ENCODE measurements at regions not wholly inside any gene's neighbourhood (a gene's known extent, or its start where the extent isn't known, plus 50 kb on each side); places are given as distances from the start of the nearest gene placed in this dataset.

DNA sequence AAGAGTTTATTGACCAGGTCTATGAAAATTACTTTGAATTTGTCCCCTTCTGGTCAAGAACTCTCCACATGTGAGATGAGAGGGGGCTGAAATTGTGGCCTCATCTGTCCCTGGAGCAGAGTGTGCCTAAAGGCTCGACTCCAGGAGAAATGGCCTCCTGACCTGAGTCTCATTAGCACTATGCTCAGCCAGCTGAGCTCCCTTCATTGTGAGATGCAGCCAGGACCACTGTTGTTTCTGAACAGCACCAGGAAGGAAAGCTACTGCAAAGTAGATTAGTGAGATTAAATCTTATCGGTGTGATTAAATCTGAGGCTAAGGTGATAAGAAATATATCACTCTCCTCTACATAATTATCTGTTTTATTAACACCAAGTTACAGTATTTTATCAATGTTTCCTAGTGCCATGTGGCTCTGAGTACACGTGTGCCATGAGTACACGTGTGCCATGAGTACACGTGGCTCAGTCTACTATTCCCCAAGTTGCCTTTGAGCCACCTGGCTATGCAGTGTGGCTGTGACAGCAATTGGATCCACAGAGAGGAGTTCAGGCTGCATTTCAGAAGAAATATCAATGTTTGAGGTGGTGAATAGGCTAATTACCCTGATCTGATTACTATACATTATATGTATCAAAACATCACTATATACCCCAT lies 126.9 kb downstream of the IPMK start:
- no peak for DNase-seq

DNA sequence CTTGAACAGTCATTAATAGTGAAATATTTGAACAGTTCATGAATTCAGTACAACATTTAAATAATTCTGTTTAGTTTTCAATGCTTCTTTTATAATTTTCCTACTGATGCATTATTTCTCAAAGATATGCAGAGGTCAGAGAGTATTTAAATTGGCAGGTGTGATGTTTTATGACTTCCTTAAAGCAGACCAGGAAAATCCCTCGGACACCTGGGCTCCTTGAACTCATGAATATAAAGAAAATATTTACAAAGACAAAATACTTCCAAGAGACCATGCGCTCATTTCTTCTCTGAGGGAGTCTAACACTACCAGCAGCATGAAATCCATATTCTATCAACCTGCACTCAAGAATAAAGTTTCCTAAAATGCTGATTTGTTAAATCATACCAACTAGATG lies 127.6 kb downstream of the IPMK start:
- DNase-seq = no peak

DNA sequence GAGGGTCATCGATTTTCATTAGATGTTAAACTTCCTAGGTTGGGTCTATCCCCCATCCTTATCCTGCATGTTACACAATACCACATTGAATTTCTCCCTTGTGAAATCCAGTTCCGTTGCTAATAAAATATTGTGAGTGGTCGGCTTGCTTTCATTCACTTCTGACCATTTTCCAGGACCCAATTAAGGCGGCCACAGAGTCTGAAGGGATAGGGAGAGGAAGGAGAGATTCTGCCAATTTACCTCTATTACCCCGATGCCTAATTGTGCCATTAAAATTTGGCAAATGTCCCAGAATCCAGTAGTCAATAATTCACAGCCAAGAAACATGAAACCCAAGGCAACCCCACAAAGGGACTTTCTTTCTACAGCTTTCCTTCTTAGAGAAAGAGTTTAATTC lies 129.9 kb downstream of the IPMK start:
- DNase-seq = no peak

DNA sequence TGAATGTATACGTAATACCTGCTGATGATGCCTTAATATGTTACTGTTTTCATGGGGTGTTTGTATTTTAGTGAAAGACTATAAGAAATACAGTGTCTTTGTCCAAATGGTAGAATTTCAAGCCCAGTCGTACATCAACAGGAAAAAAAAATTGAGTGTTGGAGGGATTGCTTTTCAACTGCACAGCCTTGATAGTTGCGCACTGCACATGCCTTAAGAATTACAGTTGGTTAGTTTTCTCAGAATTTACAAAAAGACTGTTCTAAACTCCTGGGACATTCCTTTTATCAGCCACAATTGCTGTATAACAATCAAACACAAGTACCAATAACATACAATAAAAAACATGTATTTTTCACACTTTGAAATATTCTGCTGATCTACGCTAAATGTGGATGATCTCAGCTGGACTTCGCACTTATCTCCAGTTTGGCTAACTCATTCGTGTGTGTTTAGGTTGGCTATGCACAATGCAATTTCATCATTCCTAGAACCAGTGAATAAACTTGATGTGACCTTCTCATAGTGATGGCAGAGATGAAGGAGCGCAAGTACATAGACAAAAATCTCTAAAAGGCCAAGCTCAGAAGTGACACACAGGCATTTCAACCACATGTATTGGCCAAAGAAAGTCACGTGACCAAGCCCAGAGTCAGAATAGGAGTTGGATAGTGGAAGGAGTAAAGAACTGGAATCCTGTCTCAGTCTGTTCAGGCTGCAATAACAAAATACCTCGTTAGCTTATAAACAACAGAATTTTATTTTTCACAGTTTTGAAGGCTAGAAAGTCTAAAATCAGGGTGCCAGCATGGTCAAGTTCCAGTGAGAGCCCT lies 152.3 kb downstream of the IPMK start:
- DNase-seq = no peak

DNA sequence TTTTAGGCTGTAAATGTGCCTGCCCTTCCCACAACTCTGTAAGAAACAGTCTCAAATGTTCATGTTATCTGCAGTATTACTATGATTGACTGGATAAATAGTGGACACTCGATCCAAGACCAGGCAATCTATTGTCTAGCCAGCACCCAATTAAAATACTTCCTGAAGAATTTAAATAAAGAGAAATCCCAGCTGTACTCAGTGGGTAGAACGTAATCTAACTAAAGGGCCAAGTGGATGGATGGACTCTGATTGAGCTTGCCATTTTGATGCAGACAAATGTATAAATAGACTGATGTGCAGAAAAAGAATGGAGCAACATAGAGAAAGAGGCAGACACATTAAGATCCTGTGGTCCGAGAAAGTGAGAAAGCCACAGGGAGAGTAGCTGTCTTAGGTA lies 158.0 kb downstream of the IPMK start:
- no peak for DNase-seq

DNA sequence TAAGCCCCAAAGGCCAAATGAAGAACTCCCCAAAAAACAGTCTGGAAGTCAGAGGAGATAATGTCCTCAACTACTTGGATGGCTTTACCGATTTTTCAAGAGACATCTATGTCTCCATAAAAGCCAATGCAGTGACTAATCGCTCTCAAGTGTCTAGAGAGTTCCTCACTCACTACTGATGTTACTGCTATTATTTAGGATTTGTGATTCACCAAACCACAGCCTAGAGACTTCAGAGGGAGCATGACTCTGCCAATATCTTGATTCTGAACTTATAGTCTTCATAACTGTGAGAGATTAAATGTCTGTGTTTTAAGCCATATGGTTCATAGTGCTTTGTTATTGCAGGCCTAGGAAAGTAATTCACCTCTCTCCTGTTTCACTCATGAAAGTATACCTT lies 160.2 kb downstream of the IPMK start:
- no peak for DNase-seq

DNA sequence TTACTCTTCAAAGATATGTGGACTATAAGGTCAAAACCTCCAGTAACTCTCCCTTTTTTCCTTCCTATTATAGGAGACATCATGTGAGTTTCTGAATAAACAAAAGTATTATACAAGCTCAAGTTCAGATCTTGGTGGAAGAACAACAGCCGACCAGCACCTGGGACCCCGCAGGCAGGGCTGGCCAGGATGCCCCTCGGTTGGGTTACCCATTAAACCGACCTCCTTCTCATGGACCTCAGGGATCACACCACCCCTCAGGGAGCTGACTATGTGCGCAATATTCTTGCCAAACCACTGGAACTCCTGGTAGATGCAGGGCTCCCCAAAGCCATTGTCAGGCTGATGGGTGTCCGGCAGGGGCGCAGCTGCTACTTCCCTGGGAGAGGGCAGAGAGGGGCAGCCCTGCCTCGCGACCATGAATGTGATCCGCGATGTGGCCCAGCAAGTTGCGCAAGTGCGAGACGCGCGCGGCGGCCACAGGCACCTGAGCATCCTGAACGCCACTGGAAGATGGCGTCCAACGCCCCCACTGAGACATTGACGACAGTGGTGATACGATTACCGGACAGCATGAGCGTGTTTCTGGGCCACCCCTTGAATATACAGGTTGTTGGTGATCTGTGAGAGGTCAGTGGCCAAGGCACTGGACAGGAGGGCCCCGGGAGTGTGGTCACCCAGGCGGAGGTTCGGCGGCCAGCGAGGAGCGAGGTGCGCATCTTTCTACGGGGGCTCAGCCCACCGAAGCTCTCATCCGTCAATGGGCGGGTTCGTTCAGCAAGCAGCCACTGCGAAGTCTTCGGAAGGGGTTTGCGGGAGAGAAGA lies 161.3 kb downstream of the IPMK start:
- DNase-seq = no peak

DNA sequence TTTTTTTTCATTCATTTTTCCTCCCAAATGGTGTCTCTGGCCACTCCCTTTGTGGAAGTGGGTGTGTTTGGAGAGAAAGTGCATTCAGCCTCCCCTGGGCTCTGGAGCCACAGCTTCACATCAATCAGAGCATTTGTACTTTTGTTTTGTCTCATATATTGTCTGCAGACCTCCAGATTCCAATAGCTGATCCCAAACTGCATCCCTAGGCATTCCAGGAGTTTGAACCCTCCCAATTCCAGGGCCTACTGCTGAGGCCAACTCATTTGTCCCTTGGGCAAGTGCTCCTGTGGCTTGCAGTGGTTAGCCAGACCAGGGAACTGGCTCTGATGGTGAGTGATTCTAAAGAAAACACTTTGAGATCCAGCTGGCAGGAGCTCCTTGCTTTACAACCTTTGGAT lies 163.3 kb downstream of the IPMK start:
- DNase-seq = no peak

DNA sequence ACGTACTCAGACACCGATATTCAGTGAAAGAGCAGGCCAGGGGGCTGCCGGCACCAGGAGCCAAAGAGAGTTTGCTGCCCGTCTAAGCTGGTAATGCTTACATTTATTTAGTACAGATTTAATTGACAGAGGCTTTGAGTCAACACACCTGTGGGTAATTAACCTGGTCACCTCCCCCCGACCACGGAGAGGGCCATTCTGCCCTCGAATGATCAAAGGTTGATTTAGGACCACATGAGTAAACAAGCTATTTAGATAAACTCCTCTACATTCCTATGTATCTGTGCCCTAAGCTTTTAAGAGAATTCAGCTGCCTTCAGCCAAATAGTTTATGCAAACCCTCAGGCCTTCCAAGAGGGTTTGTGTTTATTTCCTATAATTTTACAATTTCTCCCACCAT lies 164.8 kb downstream of the IPMK start:
- no peak for DNase-seq

DNA sequence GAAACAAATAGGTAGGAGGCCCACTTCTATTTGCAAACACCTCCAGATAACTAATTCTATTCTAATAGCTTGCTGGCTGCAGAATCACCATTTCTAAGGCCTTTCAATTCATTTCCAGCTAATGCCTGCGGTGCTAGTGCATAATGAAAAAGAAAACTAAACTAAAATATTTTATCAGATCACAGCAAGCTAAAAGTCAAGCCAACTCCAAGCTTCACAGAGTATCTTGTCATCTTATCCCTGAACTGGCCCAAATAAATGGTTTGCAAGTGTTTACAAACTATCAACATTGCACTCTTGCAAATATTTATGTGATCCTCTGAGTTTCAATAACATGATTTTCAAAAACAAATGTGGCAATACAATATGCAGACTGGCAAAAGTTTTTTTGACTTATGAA lies 166.0 kb downstream of the IPMK start:
- no peak for DNase-seq

DNA sequence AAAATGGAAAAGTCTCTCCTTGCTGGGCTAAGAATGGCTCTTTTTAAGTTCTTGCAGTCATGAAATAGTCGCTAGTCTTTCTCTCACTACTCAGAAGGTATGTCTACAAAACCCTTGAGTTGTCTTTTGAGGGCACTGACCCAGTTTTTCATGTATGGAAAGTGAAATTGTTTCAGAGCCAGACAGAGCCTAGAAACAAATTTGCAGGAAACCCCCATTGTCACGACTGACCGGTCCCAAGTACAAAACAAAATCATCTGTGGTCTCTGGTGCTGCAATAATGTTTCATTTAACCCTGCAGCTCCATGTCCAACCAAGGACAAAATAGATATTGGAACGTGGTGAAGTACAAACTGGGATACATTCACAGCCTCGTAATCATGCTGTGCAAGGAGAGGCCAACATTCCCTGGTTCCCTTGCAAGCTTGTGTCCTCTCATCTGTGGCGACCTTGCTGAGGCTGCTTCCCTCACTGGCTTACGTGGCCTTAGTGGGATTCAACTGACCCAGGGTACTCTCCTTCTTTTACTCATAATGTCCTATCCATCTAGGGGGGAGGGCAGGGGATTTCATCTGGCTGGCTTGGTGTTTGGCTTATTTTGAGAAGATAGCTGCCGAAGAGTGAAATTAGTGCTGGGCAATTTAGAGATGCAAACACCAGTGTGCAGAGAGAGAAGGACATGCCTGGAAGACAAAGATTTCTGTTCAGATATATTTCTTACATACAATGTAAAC lies 172.5 kb downstream of the IPMK start:
- DNase-seq = no peak

DNA sequence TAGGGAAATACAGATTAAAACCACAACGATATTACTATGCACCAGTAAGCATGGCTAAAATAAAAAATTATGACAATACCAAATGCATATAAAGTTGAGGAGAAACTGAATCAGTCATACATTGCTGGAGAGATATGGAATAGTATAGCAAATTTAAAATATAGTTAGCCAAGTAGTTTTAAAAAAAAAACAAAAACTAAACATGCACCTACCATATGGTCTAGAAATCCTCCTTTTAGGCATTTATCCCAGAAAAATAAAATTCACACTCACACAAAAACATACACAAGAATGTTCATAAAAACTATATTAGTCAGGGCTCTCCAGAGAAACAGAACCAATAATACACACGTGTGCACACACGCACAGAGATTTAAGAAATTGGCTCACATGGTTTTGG lies 175.8 kb downstream of the IPMK start:
- no peak for DNase-seq

DNA sequence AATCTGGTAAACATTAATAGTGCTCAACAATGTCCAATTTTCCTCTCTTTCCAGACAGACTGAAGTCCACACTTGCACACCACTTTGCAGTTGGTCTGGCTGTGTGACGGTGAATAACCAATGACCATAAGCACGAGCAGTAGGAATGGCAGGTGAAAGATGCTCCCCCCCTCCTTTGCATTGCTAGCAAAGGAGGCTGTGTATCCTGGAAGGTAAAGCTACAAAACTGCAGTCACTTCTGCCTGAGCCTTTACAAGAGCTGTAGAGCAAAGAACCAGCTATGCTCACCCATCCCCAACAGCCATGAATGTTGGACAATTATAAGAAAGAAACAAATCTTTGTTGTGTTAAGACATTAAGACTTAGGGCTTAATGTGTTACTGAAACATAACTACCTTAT lies 178.0 kb downstream of the IPMK start:
- no peak for DNase-seq

DNA sequence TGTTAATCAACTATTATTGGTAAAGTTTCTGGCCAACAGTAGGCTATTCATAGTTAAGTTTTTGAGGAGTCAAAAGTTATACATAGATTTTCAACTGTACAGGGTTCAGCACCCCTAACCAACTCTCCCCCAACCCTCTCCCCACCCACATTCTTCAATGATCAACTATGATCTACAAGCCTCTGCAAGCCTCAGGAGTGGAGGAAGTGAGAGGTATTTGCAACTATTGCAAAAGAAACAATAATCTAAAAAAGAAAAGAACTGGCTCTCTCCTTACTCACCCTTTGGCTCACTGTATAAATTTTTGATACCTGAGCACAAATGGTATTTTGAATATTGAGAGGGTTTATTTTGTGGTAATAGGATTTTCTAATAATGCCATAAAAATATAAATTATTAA lies 179.8 kb downstream of the IPMK start:
- DNase-seq = no peak

DNA sequence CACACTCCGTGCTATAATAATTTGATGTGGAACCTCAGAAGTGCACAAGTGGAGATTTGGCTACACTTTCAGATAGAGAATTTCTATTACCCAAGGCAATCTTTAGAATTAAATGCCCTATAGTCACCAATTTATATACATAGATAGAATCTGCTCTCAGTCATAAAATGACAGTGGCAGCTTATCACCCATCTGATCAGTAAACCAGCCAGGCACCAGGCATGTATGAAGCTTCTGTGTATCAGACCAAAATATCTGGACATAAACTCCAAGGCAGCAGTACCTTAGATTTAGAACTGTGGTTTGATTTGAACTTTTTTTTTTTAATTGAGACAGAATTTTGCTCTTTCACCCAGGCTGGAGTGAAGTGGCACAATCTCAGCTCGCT lies 180.9 kb downstream of the IPMK start:
- no peak for DNase-seq

DNA sequence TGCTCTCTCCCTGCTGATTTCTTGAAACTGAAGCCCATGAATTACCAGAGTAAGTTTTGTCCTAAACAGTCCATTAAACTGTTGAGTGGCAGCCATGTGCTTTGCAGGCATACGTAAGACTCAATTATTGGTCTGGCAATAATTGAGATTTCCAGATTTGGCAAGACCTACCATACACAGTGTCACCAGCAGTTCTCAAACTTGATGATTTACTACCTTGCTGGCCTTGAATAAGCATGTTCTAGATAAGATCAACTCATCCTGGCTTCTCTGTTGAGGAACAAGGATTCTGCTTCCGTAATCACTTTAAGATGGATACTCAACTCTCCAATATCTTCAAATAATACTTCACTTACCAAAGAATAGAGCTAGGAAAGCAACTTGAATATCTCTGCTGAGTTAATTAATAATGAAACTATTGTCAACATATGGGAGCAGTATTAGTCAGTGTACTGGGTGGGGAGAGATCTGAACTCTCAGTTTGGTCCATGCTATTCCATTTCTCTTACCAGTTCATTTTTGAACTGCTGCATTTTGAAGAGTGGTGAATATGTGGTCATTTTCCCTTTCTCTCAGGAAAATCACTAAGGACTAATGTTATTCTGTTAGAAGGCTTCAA lies 181.4 kb downstream of the IPMK start:
- no peak for DNase-seq

DNA sequence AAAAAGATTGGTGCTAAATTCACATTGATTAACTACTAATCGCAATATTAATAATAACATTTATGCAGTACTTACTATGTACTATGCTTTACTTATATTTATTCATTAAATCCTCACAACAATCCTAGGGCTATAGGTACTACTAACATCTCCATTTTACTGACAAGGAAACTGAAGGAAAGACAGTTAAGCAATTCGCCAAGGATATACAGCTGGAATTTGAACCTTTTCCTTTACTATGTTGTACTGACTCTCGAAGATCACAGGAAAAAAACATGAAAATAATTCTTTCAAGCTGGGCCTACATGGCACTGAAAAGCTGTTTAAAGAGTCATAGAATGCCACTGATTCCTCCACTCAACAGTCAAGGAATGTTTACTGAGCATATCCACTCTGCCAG lies 185.4 kb downstream of the IPMK start:
- no peak for DNase-seq

DNA sequence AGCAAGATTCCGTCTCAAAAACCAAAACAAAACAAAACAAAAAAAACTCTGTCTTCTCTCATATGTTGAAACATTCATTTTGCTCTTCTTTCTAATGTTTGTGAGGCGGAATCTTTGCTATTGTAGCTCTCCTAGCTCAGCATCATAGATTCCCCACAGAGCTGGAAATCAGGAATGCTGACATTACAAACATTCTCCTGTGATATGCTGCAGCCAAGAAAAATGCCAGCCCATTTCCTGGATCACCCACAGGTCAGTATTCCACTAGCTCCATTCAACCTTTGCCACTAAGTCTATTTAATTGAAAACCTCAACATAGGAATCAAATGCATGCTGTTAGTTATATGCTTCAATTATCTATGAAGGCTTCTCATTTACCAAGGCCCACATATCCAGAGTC lies 186.3 kb downstream of the IPMK start:
- no peak for DNase-seq

DNA sequence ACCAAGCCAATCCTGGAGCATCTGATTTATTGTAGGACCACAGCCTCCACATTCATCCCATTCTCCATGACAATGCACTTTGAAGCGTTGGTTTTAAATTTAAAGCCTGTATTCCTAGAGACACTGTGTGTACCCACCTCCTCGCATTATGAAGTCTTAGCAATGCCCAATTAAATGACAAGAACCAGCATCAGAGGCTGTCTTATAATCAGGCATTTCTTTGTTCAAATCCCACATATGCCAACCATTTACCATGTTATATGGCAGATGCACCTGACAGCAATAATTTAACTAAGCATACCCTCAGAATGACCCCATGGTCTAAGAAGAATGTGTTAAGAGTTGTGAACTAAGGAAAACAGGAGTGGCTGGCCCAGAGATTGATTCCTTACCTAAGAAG lies 188.2 kb downstream of the IPMK start:
- DNase-seq = no peak

DNA sequence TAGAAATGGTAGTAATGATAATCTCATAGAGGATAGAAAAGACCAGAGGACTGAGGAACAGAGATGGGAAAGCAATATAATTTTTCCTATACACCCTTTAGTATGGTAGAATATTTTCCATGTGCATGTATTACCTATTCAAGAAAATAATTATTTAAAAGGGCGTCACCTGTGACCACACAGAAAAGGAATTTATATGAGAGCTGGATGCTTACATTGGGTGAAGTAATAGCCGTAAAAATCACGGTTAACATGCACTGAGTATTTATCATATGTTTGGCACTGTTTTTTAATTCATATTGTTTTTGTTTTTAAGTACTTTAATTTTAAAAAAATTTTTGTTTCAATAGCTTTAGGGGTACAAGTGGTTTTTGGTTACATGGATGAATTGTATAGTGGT lies 195.1 kb downstream of the IPMK start:
- DNase-seq = no peak

DNA sequence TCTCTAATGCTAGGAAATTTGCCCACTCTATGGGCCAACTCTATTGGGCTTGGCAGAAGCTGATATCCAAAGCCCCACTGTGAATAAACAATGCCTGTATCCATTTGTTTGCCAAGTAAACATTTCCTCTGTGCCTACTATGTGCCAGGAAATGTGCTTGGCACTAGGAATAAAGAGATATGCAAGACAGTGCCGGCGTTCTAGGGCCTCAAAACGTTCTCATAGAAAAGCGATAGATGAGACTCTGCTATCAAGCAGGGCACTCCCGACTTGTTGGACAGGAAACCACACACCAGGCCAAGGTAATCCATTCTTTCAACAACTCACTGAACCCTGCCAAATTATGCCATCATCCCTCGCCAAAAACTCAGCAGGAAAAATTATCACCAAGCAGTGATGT lies 196.7 kb downstream of the IPMK start:
- no peak for DNase-seq

DNA sequence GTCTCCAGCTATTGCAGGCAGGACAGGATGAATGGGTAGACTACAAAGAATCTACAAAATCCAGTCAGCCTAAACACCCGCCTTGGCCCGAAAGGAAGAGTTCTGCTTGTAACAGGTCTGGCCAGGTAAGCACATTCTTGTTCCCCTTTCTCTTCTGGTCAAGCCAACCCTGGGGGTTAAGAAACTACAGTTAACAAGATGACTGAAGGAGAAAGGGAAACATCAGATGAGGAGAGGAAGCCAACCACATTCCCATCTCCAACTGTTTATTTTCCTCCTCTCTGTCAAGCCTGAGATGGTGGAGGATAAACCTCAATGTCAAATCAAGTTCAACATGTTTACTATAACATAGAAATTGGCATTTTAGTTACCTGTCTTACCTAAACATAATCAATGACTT lies 198.9 kb downstream of the IPMK start:
- no peak for DNase-seq

DNA sequence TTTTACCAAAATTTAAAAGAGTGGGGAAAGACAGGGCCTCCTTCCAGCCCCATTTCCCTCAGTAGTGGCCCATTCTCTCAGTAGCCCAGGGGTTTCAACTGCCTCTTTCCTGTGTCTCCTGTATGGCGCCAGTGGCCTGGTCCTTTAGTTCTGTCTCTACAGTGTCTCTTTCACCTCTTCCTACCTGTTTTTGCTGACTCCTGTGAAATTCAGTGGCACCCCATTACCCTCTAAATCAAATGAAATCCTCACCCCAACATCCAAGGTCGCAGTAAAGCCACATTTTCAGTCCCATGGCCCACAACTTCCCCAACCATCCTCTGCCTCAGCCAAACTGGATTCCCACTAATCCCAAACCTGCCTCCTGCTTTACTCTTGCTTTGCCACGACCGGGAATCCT lies 200.7 kb downstream of the IPMK start:
- DNase-seq = no peak
